BLaER1 treated with 17β-estradiol and CSF1 and Interleukin-3, amounts not matched to agents 10 nM and 100 nM (cell line): ENCODE measurements at regions not wholly inside any gene's neighbourhood (a gene's known extent, or its start where the extent isn't known, plus 50 kb on each side); places are given as distances from the start of the nearest gene placed in this dataset.

Source experiments
- H3K27ac ChIP-seq, 11 experiments: shearing (Covaris generic); formaldehyde crosslinking; 2 replicates each; pipeline ENCODE4 v1.8.1; 2022
- H3K27me3 ChIP-seq, 11 experiments: shearing (Covaris generic); formaldehyde crosslinking; 2 replicates each; pipeline ENCODE4 v1.8.1; 2022
- H3K36me3 ChIP-seq, 11 experiments: shearing (Covaris generic); formaldehyde crosslinking; 2 replicates each; pipeline ENCODE4 v1.8.1; 2022
- H3K4me1 ChIP-seq, 10 experiments: shearing (Covaris generic); formaldehyde crosslinking; 2 replicates each; pipeline ENCODE4 v1.8.1; 2022
- H3K4me2 ChIP-seq, 11 experiments: shearing (Covaris generic); formaldehyde crosslinking; 2 replicates each; pipeline ENCODE4 v1.8.1; 2022
- H3K4me3 ChIP-seq, 10 experiments: shearing (Covaris generic); formaldehyde crosslinking; 2 replicates each; pipeline ENCODE4 v1.8.1; 2022
- H3K9ac ChIP-seq, 11 experiments: shearing (Covaris generic); formaldehyde crosslinking; 2 replicates each; pipeline ENCODE4 v1.8.1; 2022
- H3K9me3 ChIP-seq, 11 experiments: shearing (Covaris generic); formaldehyde crosslinking; replicated peaks in 1 of 11; 2 replicates each; pipeline ENCODE4 v1.8.1; 2022
- H4K20me1 ChIP-seq, 11 experiments: shearing (Covaris generic); formaldehyde crosslinking; 2 replicates each; pipeline ENCODE4 v1.8.1; 2022
- Cebpa-rat ChIP-seq, 11 experiments: shearing (Covaris generic); IDR thresholded peaks; 2 replicates each; pipeline ENCODE4 v1.8.1; 2022

- peaks cover 50 to 58% (median 52%) of the 10 kb centered on the region in 10 experiments for H3K4me1 ChIP-seq
- no peak overlapping the region for H3K4me3 ChIP-seq
- no peaks in the 10 kb centered on the region for H4K20me1 ChIP-seq
- H3K9ac ChIP-seq: peak overlapping the region in 8 of 11 experiments; percentile 6 to 53 (median 42); a peak in 10 of 22 replicates
- no peak for TF ChIP-seq Cebpa-rat (IDR thresholded peaks at IDR 0.05)
- H3K9me3 ChIP-seq: no peaks in the 10 kb centered on the region
- H3K27ac ChIP-seq: peak overlapping the region in 6 of 11 experiments; percentile 8 to 48 (median 28); a peak in 8 of 22 replicates
- no peaks in the 10 kb centered on the region for H3K36me3 ChIP-seq
- peak overlapping the region; percentile 80 to 89 (median 82) for H3K4me2 ChIP-seq
- no peaks in the 10 kb centered on the region for H3K27me3 ChIP-seq
Observed at GRCh38 chr14:76974365-76974764, 54.1 kb downstream of the IRF2BPL start.

- no peak overlapping the region for H3K9ac ChIP-seq
- TF ChIP-seq Cebpa-rat (IDR thresholded peaks at IDR 0.05): no peak
- H4K20me1 ChIP-seq: no peaks in the 10 kb centered on the region
- H3K4me1 ChIP-seq: peaks cover 22 to 36% (median 29%) of the 10 kb centered on the region in 10 experiments
- H3K4me3 ChIP-seq: no peak overlapping the region
- H3K27ac ChIP-seq: no peak overlapping the region
- no peaks in the 10 kb centered on the region for H3K36me3 ChIP-seq
- H3K9me3 ChIP-seq: no peaks in the 10 kb centered on the region
- no peaks in the 10 kb centered on the region for H3K27me3 ChIP-seq
- H3K4me2 ChIP-seq: no peak overlapping the region
Observed at GRCh38 chr14:76971549-76971948, 57.0 kb downstream of the IRF2BPL start.

DNA sequence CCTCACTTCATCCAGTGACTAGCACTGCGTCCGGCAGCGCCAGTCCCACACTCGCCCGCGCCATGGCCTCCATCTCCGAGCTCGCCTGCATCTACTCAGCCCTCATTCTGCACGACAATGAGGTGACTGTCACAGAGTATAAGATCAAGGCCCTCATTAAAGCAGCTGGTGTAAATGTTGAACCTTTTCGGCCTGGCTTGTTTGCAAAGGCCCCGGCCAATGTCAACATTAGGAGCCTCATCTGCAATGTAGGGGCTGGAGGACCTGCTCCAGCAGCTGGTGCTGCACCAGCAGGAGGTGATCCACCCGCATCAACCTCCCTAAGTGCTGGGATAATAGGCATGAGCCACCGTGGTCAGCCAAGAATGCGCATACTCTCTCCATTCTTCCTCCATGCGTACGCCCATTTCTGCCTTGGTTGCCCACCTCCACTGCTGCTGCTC lies 59.9 kb downstream of the IRF2BPL start:
- Histone ChIP-seq H3K9ac (no peak overlapping the region), H3K27me3 (no peaks in the 10 kb centered on the region), H3K4me2 (no peak overlapping the region), H3K9me3 (no peaks in the 10 kb centered on the region), H3K4me1 (peaks cover 7 to 27% (median 19%) of the 10 kb centered on the region in 10 experiments), H4K20me1 (no peaks in the 10 kb centered on the region), H3K27ac (no peak overlapping the region), H3K36me3 (no peaks in the 10 kb centered on the region), H3K4me3 (no peak overlapping the region)
- no peak for TF ChIP-seq Cebpa-rat (IDR thresholded peaks at IDR 0.05)

DNA sequence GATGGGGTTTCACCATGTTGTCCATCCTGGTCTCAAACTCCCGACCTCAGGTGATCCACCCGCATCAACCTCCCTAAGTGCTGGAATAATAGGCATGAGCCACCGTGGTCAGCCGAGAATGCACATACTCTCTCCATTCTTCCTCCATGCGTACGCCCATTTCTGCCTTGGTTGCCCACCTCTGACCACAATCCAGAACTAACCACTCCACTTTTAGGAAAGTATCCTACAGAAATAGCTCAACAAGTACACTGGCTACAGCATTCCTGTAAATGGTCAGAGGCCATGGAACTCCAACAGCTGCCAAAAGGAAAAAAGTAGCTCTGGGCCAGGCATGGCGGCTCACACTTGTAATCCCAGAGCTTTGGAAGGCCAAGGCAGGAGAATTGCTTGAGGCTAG lies 60.7 kb downstream of the IRF2BPL start:
- TF ChIP-seq Cebpa-rat (IDR thresholded peaks at IDR 0.05): no peak
- Histone ChIP-seq H4K20me1 (no peaks in the 10 kb centered on the region), H3K9ac (no peak overlapping the region), H3K36me3 (no peaks in the 10 kb centered on the region), H3K27ac (no peak overlapping the region), H3K4me1 (peaks cover 15 to 36% (median 27%) of the 10 kb centered on the region in 10 experiments), H3K4me2 (no peak overlapping the region), H3K9me3 (no peaks in the 10 kb centered on the region), H3K4me3 (no peak overlapping the region), H3K27me3 (no peaks in the 10 kb centered on the region)

GRCh38 chr14:76965232-76965631 lies 63.3 kb downstream of the IRF2BPL start:
- Histone ChIP-seq H3K4me1 (peaks cover 37 to 58% (median 49%) of the 10 kb centered on the region in 10 experiments), H3K27ac (no peak overlapping the region), H3K4me2 (peak overlapping the region in 7 of 11 experiments; percentile 6 to 93 (median 18); a peak in 7 of 22 replicates), H3K27me3 (no peaks in the 10 kb centered on the region), H4K20me1 (no peaks in the 10 kb centered on the region), H3K4me3 (no peak overlapping the region), H3K9ac (no peak overlapping the region), H3K9me3 (no peaks in the 10 kb centered on the region), H3K36me3 (no peaks in the 10 kb centered on the region)
- no peak for TF ChIP-seq Cebpa-rat (IDR thresholded peaks at IDR 0.05)

DNA sequence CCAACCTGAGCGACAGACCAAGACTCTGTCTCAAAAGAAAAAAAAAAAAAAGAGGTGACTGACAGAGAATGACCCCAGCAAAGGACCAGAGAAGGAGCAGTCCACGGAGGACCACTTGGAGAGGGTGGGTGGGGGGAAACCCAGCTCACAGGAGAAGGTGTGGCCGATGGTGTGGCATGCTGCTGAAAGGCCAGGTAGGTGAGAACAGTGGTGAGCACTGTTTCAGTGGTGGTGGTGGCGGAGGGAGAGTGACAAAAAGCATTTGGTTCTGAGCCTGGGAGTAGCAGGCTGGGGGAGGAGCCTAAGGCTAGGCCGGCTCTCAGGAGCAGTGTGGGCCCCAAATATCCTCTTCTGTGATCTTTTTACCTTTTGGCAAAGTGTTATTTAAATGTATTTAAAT lies 63.8 kb downstream of the IRF2BPL start:
- Histone ChIP-seq H3K4me2 (peak overlapping the region in 6 of 11 experiments; percentile 17 to 93 (median 26); a peak in 4 of 22 replicates), H3K9me3 (no peaks in the 10 kb centered on the region), H3K9ac (no peak overlapping the region), H3K36me3 (no peaks in the 10 kb centered on the region), H3K4me3 (no peak overlapping the region), H3K27ac (no peak overlapping the region), H3K4me1 (peaks cover 38 to 63% (median 54%) of the 10 kb centered on the region in 10 experiments), H4K20me1 (no peaks in the 10 kb centered on the region), H3K27me3 (no peaks in the 10 kb centered on the region)
- no peak for TF ChIP-seq Cebpa-rat (IDR thresholded peaks at IDR 0.05)

DNA sequence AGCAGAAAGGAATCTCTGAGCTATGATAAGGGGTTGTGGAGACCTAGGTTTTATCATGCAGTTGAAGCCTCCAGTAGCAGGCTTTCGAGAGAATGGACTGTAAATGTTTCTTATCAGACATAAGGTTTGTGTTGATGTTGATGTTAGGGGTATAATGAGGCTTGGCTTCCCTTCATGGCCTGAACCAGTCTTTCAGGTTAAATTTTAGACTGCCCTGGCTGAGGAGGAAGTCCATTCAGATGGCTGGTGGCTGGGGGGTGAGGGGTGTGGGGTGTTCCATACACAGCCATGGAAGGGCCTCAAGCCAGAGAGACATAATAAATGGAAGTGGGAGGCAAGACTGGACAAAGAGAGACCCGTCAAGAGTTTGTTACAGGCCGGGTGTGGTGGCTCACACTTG lies 65.1 kb downstream of the IRF2BPL start:
- TF ChIP-seq Cebpa-rat (IDR thresholded peaks at IDR 0.05): no peak
- H3K4me2 ChIP-seq: peak overlapping the region; percentile 77 to 97 (median 93)
- H3K27ac ChIP-seq: peak overlapping the region in 2 of 11 experiments; percentile 12 to 77; a peak in 2 of 22 replicates

GRCh38 chr14:76962303-76962660 lies 66.2 kb downstream of the IRF2BPL start:
- Histone ChIP-seq H3K27ac (peak overlapping the region in 10 of 11 experiments; percentile 64 to 77 (median 70); a peak in 19 of 22 replicates), H3K9ac (peak overlapping the region in 9 of 11 experiments; percentile 25 to 71 (median 59); a peak in 17 of 22 replicates), H3K27me3 (peaks cover 0 to 4% (median 0%) of the 10 kb centered on the region in 11 experiments; a peak in 1 of 22 replicates), H3K4me1 (peaks cover 57 to 87% (median 78%) of the 10 kb centered on the region in 10 experiments), H3K36me3 (no peaks in the 10 kb centered on the region), H4K20me1 (no peaks in the 10 kb centered on the region), H3K4me2 (peak overlapping the region; percentile 77 to 97 (median 93)), H3K4me3 (peak overlapping the region in 9 of 10 experiments; percentile 9 to 52 (median 39); a peak in 15 of 20 replicates), H3K9me3 (no peaks in the 10 kb centered on the region)
- no peak for TF ChIP-seq Cebpa-rat (IDR thresholded peaks at IDR 0.05)

More for the DNA sequence above, 65.1 kb downstream of the IRF2BPL start:
- Histone ChIP-seq H4K20me1 (no peaks in the 10 kb centered on the region), H3K36me3 (no peaks in the 10 kb centered on the region), H3K27me3 (peaks cover 0 to 4% (median 0%) of the 10 kb centered on the region in 11 experiments; a peak in 1 of 22 replicates), H3K4me1 (peaks cover 46 to 77% (median 68%) of the 10 kb centered on the region in 10 experiments), H3K9me3 (no peaks in the 10 kb centered on the region), H3K9ac (no peak overlapping the region), H3K4me3 (no peak overlapping the region)

DNA sequence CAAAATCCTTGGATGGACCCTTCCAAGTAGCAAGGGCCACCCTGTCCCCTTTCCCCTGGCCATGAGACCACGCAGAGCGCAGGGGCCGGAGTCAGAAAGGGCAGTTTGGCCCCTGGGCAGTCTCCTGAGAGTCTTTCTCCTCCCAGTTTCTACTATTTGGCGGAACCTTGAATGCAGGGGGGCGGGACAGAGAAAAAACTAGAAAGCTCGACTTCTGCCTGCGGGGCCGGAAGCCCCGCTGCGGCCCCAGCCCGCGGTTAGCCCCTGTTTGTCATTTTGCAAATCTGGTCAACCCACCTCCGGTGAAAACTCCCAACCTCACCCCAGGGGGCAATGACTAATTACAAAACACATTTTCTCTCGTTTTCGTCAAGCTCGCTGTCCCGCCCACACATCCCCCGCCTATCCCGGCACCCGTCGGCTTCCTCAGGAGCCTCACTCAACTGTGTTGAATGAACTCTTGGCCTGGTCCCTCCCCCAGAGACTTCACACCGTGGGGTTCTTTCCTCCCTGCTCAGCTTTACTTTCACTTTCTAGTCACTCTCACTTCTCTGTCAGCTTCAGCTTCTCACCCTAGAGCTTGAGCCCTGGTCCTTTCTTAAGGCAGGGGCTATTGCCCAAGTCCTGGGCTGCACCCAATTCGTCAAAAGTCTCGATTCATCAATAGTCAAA lies 66.7 kb downstream of the IRF2BPL start:
- peak in 6 of 11 experiments; percentile 60 to 89 (median 70); a peak in 10 of 22 replicates for TF ChIP-seq Cebpa-rat (IDR thresholded peaks at IDR 0.05)
- peak overlapping the region; percentile 25 to 52 (median 39); a peak in 17 of 20 replicates for H3K4me3 ChIP-seq
- no peaks in the 10 kb centered on the region for H3K9me3 ChIP-seq
- H3K4me2 ChIP-seq: peak overlapping the region; percentile 87 to 97 (median 93)
- peak overlapping the region; percentile 66 to 85 (median 77); a peak in 21 of 22 replicates for H3K27ac ChIP-seq
- no peaks in the 10 kb centered on the region for H3K36me3 ChIP-seq
- peaks cover 0 to 4% (median 0%) of the 10 kb centered on the region in 11 experiments; a peak in 1 of 22 replicates for H3K27me3 ChIP-seq
- peaks cover 62 to 91% (median 84%) of the 10 kb centered on the region in 10 experiments for H3K4me1 ChIP-seq
- H4K20me1 ChIP-seq: no peaks in the 10 kb centered on the region
- H3K9ac ChIP-seq: peak overlapping the region; percentile 60 to 76 (median 71)
